Fibroblast of skin of right biceps (primary cell): ENCODE measurements at regions not wholly inside any gene's neighbourhood (a gene's known extent, or its start where the extent isn't known, plus 50 kb on each side); places are given as distances from the start of the nearest gene placed in this dataset.

ENCODE experiments used
- DNase-seq: peaks from one replicate; pipeline ENCODE4 v3.0.0-alpha.2; 2013

- no peak for DNase-seq
These were observed 62.8 kb upstream of the KDM7A start for GRCh38 chr7:140239653-140239935.

DNA sequence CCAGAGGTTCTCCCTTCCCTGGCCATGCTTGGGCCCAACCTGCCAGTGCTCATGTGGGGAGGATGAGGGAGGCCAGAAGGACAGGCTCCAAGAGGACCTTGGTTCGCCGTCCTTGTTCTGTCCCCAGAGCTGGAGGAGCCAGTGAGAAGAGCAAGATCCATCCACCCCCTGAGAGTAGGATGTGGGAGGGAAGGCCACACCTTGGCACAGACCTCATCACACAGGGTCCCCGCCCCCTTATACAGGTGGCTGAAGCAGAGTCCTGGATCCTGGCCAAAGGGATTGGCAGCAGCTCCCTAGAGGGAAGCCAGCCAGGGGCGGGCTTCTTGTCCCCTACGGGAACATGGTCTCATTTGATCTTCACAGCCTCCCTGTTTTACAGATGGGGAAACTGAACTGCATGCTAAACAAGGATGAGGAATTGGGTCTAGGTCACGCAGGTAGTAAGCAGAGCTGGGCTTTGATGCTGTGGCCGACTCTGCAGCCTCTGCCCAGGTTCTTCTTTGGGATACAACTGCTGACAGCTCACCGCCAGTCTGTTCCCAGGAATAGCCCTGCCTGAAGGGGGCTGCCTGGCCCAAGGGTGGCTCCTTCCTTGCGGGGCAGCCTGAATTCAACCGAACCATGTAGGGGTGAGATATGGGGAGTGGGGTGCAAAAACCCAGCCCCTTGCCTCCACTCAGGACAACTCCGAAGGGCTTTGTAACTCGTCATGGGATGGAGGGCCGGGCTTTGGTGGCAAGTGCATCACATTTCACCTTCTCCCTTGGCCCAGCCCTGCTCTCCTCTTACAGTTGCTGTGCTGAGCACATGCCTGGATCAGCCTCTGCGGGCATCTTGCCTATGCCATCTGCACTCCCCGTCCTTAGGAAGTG is 62.2 kb upstream of the KDM7A start:
- no peak for DNase-seq

DNA sequence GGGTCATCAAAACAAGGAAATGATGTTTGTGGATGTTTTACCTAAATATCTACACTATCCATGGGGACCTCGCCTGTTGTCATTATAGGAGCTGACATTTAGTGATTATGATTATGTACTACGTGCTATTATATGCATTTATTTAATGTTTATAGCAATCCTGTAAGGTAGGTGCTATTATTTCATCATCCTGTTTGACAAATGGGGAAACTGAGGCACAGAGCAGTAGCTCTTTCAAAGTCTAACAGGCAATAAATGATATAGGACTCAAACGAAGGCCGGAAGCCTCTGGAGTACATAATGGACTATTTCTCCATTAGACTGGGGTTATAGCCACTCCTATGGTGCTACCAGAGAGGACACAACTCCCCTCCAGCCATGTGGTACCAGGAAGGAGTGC is 60.6 kb upstream of the KDM7A start:
- DNase-seq: no peak

DNA sequence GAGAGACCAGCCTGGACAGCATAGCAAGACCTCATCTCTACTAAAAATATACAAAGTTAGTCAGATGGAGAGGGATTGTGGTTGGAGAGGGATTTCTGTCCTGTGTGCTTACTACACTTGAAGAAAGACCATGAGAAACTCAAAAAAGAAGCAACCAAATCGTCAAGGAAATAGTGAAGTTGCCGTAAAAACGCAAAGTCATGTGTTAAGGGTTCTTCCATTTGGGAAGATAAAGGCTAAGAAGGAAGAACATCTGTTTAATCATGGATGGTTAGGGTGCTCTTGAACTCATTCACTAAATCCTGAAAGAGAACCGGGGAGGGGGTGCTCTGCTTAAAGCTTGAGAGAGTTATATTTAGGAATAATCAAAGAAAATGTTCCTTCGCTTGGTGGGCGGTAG is 59.8 kb upstream of the KDM7A start:
- no peak for DNase-seq

GRCh38 chr7:140235114-140235513 is 58.3 kb upstream of the KDM7A start:
- no peak for DNase-seq

GRCh38 chr7:140232957-140233917 is 56.5 kb upstream of the KDM7A start:
- no peak for DNase-seq

GRCh38 chr7:140231771-140232491 is 55.1 kb upstream of the KDM7A start:
- DNase-seq: no peak

- DNase-seq: peak; percentile 70
These were observed 54.3 kb upstream of the KDM7A start for GRCh38 chr7:140230861-140231770.

GRCh38 chr7:140230516-140230860 is 53.7 kb upstream of the KDM7A start:
- peak; percentile 48 for DNase-seq

DNA sequence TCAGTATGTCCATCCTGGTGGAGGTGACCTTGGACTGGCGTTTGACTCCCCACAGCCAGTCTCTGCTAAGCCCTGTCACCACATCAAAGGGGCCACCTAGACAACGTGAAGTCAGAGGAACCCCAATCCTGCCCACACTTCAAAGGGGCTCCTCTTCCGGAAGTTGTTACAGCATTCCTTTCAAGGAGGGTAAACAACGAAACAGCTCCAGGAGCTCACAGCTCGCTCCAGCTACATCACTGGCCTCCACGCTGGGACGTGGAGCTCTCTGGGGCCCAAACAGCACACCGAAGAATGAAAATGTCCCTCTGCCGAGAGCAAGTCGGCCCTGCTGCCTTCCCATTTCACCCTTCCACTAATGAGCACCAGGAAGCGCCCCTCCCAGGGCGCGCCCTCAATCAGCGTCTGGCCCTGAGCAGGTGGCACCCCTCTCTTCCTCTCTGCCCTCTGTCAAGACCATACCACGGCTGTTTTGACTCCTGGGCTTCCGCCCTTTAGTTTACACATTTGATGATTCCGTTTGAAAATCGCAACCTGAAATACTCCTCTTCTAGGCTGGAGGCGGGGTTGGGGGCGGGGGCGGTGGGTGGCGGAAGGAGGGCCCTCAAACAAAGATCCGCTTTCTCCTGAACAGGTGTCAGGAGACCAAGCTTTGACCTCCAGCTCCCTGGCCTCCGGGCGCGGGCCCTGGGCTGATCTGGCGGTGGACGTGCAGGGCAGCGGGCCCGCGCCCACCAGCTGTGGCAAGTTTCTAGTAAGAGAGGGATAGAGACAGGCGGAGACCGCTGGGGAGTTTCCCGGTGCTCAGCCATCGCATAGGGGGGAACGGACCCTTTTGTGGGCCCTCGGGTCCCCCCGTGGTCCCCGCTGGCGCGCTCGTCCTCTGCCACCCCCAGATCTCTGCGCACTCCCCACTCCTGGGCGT is 53.1 kb upstream of the KDM7A start:
- no peak for DNase-seq

DNA sequence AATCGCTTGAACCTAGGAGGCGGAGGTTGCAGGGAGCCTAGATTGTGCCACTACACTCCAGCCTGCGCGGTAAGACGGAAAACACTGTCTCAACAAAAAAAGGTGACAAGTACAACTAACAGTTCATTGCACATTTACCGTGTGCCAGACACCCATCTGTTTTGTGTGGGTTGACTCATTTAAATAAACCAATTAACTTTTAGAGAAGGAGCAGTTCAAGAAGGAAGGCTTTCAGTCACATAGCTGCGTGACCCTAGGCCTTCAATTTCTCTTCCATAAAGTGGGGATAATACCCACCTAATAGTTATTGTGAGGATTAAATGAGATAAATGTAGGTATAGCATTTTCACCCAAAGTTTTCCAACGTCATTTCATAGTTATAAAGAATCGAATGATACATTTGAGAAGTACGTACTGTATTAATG is 52.3 kb upstream of the KDM7A start:
- DNase-seq: no peak
